Thyroid gland (tissue), 4 donors: ENCODE measurements at regions not wholly inside any gene's neighbourhood (a gene's known extent, or its start where the extent isn't known, plus 50 kb on each side); places are given as distances from the start of the nearest gene placed in this dataset.

ENCODE experiments used
- CTCF ChIP-seq, 6 experiments: fragments of 200-600 bp in 3 of 6; fragments of 450-650 bp in 3 of 6; sonication (generic) in 3 of 6; IDR thresholded peaks; one replicate each; pipeline ENCODE4 v1.5.1; 2016 to 2019; ENCODE audit warnings: antibody characterized with exemption in 6 of 6, mild to moderate bottlenecking in 2 of 6, inconsistent platforms in 1 of 6, moderate library complexity in 1 of 6
- POLR2A ChIP-seq, 2 donors: fragments of 450-650 bp; IDR thresholded peaks; one replicate each; pipeline ENCODE4 v1.6.1; 2017; ENCODE audit warnings: antibody characterized with exemption in 2 of 2, mild to moderate bottlenecking in 2 of 2, moderate library complexity in 1 of 2

GRCh38 chr14:48107646-48108045 lies 432.2 kb upstream of the MDGA2 start:
- TF ChIP-seq CTCF (IDR thresholded peaks at IDR 0.05) (no peak), POLR2A (IDR thresholded peaks at IDR 0.05) (no peak)
